GM18517 (cell line): ENCODE measurements at regions not wholly inside any gene's neighbourhood (a gene's known extent, or its start where the extent isn't known, plus 50 kb on each side); places are given as distances from the start of the nearest gene placed in this dataset.

ENCODE experiments used
- ATAC-seq: cut with Tn5 transposase; IDR thresholded peaks from one replicate; pipeline ENCODE4 v1.9.1; 2021; ENCODE audit warnings: mild to moderate bottlenecking, moderate library complexity; ENCODE audit not compliant: unreplicated experiment

GRCh38 chr3:117580806-117581205 lies 871.2 kb downstream of the TUSC7 start:
- ATAC-seq, result no peak

- no peak for ATAC-seq
These were observed 876.6 kb downstream of the TUSC7 start for GRCh38 chr3:117586161-117586560.

GRCh38 chr3:117587416-117587815 lies 877.8 kb downstream of the TUSC7 start:
- no peak for ATAC-seq

GRCh38 chr3:117589454-117589853 lies 879.9 kb downstream of the TUSC7 start:
- no peak for ATAC-seq

GRCh38 chr3:117595615-117596014 lies 886.0 kb downstream of the TUSC7 start:
- ATAC-seq, result no peak

GRCh38 chr3:117596503-117596902 lies 886.9 kb downstream of the TUSC7 start:
- ATAC-seq, result no peak

GRCh38 chr3:117597865-117598264 lies 888.3 kb downstream of the TUSC7 start:
- no peak for ATAC-seq

- peak; percentile 62 for ATAC-seq
These were observed 890.5 kb downstream of the TUSC7 start for GRCh38 chr3:117600112-117600511.

GRCh38 chr3:117600666-117601065 lies 891.1 kb downstream of the TUSC7 start:
- no peak for ATAC-seq

- ATAC-seq, result no peak
These were observed 892.6 kb downstream of the TUSC7 start for GRCh38 chr3:117602058-117602644.

GRCh38 chr3:117603097-117603496 lies 893.5 kb downstream of the TUSC7 start:
- ATAC-seq, result peak; percentile 78

- ATAC-seq, result no peak
These were observed 897.3 kb downstream of the TUSC7 start for GRCh38 chr3:117606866-117607265.

- no peak for ATAC-seq
These were observed 899.8 kb downstream of the TUSC7 start for GRCh38 chr3:117609330-117609729.

- ATAC-seq, result no peak
These were observed 900.6 kb downstream of the TUSC7 start for GRCh38 chr3:117610156-117610555.

GRCh38 chr3:117611211-117611610 lies 901.6 kb downstream of the TUSC7 start:
- ATAC-seq, result no peak

- ATAC-seq, result no peak
These were observed 906.6 kb downstream of the TUSC7 start for GRCh38 chr3:117616227-117616626.

GRCh38 chr3:117617906-117618305 lies 908.3 kb downstream of the TUSC7 start:
- ATAC-seq, result no peak

- ATAC-seq, result no peak
These were observed 908.9 kb downstream of the TUSC7 start for GRCh38 chr3:117618462-117618861.

GRCh38 chr3:117619805-117620204 lies 910.2 kb downstream of the TUSC7 start:
- ATAC-seq, result no peak

- ATAC-seq, result no peak
These were observed 912.7 kb downstream of the TUSC7 start for GRCh38 chr3:117622171-117622841.

- ATAC-seq, result no peak
These were observed 914.8 kb downstream of the TUSC7 start for GRCh38 chr3:117624424-117624823.

- no peak for ATAC-seq
These were observed 915.6 kb downstream of the TUSC7 start for GRCh38 chr3:117625174-117625573.

- no peak for ATAC-seq
These were observed 917.0 kb downstream of the TUSC7 start for GRCh38 chr3:117626577-117626976.
